Aorta (tissue), 5 donors: ENCODE measurements at regions not wholly inside any gene's neighbourhood (a gene's known extent, or its start where the extent isn't known, plus 50 kb on each side); places are given as distances from the start of the nearest gene placed in this dataset.

Source experiments
- ATAC-seq: fragments of 200-7000 bp; cut with Tn5 transposase; one replicate; pipeline ENCODE4 v1.9.1; 2022; ENCODE audit warnings: moderate library complexity; ENCODE audit not compliant: low FRiP score
- DNase-seq, 2 donors: peaks; one replicate each; pipeline ENCODE4 v3.0.0-alpha.2; 2020
- H3K27ac ChIP-seq, 2 donors: one replicate each; pipeline ENCODE4 v1.5.1; 2013; ENCODE audit warnings: low read length in 2 of 2, mild to moderate bottlenecking in 2 of 2, moderate library complexity in 2 of 2, control low read depth in 1 of 2, inconsistent platforms in 1 of 2, low read depth in 1 of 2
- H3K27me3 ChIP-seq, 2 donors: one replicate each; pipeline ENCODE4 v1.6.1; 2013; ENCODE audit warnings: control low read depth in 1 of 2, low read length in 1 of 2, mild to moderate bottlenecking in 1 of 2, moderate library complexity in 1 of 2; ENCODE audit not compliant: insufficient read depth in 2 of 2, control insufficient read depth in 1 of 2
- H3K36me3 ChIP-seq, 2 donors: one replicate each; pipeline ENCODE4 v1.6.1; 2013; ENCODE audit warnings: control low read depth in 1 of 2, low read length in 1 of 2, mild to moderate bottlenecking in 1 of 2; ENCODE audit not compliant: insufficient read depth in 2 of 2, control insufficient read depth in 1 of 2
- H3K4me1 ChIP-seq, 2 donors: one replicate each; pipeline ENCODE4 v1.6.1; 2013; ENCODE audit warnings: low read length in 2 of 2, control low read depth in 1 of 2, mild to moderate bottlenecking in 1 of 2, moderate library complexity in 1 of 2; ENCODE audit not compliant: insufficient read depth in 2 of 2, control insufficient read depth in 1 of 2
- H3K4me3 ChIP-seq, 2 donors: one replicate each; pipeline ENCODE4 v1.5.1; 2013; ENCODE audit warnings: low read length in 2 of 2, control low read depth in 1 of 2, mild to moderate bottlenecking in 1 of 2
- H3K9me3 ChIP-seq: one replicate; pipeline ENCODE4 v1.6.1; 2013; ENCODE audit warnings: mild to moderate bottlenecking, low read length; ENCODE audit not compliant: control insufficient read depth
- WGBS, 2 donors: extraction: QIAGEN DNeasy Blood & Tissue Kit; methylation state at CpG; one replicate each; pipeline ENCODE4 v1.1.7; 2013; 5-methylcytosine and 5-hydroxymethylcytosine counted together
- intact Hi-C, 2 donors: fragments of 100-400 bp; cut with DNase I; formaldehyde crosslinking; loops; one replicate each; pipeline versions ENCODE4 v1.14.2 to v1.15.0; 2022
- donor health status: healthy with polysubstance abuse.
- donor health status: Bipolar disorder and iron deficiency.
- donor health status: DM: no; HTN: no; CAD: no.
- donor health status: DM: no; HTN: no; CAD: no.
- donor health status: DM: yes; HTN: yes; CAD: no.

- intact Hi-C loops = no loop called here
- H3K27ac ChIP-seq = no peak overlapping the region
- H3K9me3 ChIP-seq = no peaks in the 10 kb centered on the region
- ATAC-seq (no peak), DNase-seq (no peak)
- H3K27me3 ChIP-seq = no peaks in the 10 kb centered on the region
- no peaks in the 10 kb centered on the region for H3K4me1 ChIP-seq
- 65% methylated on average over 9 of the region's 9 CpGs for WGBS, 2 donors
- H3K36me3 ChIP-seq = no peaks in the 10 kb centered on the region
- no peak overlapping the region for H3K4me3 ChIP-seq
Observed at GRCh38 chr18:39380866-39381265, 1815.3 kb upstream of the CELF4 start.

DNA sequence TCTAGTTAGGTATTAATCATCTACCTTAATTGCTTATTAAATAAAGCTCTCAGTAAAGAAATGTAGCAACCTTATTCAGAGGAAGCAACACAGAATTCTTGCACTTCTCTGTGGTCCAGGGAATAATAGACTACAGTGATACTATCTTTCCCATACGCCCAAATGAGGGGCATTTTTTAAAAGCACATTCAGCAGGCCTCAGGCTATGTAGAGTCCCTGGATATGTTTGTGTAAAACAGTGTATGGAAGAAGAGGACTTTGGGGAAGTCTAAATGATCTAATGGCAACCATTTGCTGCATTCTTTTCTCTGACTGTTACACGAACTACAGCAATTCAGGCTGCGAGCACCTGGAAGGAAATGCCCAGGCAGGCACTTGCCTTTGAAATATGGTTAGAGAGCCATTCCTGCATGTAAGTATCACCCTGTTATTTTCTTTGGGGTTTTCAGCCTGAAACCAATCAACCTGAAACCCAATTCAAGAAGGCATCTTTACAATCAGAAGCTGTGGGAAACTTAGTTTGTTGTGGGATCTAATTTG, 1814.7 kb upstream of the CELF4 start:
- Histone ChIP-seq H3K9me3 (no peaks in the 10 kb centered on the region), H3K36me3 (no peaks in the 10 kb centered on the region), H3K4me3 (no peak overlapping the region), H3K4me1 (no peaks in the 10 kb centered on the region), H3K27me3 (no peaks in the 10 kb centered on the region), H3K27ac (no peak overlapping the region)
- ATAC-seq (no peak), DNase-seq (no peak)
- 81 to 85% methylated on average over 3 of the region's 3 CpGs for WGBS, 2 donors
- intact Hi-C loops = no loop called here

DNA sequence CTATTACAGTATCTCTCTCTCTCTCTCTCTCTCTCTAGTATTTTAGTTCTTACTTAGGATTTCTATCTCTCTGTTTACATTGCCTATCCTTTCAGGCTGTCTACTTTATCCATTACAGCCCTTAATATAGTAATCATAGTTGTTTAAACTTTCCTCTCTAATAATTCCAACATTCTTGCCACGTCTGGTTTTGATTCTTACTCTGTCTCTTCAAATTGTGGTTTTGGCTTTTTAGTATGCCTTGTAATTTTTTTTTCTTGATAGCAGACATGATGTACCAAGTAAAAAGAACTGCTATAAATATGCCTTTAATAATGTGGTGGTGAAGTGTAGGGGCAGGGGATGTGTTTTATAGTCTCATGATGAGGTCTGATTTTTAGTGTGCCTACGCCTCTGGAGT, 1809.5 kb upstream of the CELF4 start:
- Histone ChIP-seq H3K4me3 (no peak overlapping the region), H3K4me1 (no peaks in the 10 kb centered on the region), H3K9me3 (no peaks in the 10 kb centered on the region), H3K27ac (no peak overlapping the region), H3K27me3 (no peaks in the 10 kb centered on the region), H3K36me3 (no peaks in the 10 kb centered on the region)
- intact Hi-C loops = no loop called here
- DNase-seq (no peak), ATAC-seq (no peak)
- 48 to 53% methylated on average over 2 of the region's 2 CpGs for WGBS, 2 donors

GRCh38 chr18:39371996-39372395, 1806.4 kb upstream of the CELF4 start:
- ATAC-seq (no peak), DNase-seq (no peak)
- Histone ChIP-seq H3K4me3 (no peak overlapping the region), H3K27me3 (no peaks in the 10 kb centered on the region), H3K27ac (no peak overlapping the region), H3K36me3 (no peaks in the 10 kb centered on the region), H3K9me3 (no peaks in the 10 kb centered on the region), H3K4me1 (no peaks in the 10 kb centered on the region)
- intact Hi-C loops = no loop called here
- WGBS, 2 donors = 74 to 79% methylated on average over 1 of the region's 1 CpG

DNA sequence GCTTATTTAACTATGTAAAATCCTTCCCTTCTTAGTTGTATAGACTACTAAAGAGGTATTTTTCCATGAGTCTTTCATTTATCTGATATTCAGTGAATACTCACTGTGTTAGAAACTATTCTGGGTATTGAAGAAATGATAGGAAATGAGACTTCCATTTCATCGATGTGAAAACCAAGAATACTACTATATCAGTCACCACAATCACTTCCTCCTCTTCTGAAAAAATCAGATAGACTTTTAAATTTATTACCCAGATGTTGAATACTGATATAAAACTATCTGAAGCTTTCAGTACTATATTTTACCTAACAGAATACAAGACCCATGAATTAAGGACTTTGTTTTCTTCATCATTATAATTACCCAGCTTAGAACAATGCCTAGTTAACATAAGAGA, 1801.1 kb upstream of the CELF4 start:
- H3K4me3 ChIP-seq = no peak overlapping the region
- intact Hi-C loops = no loop called here
- H3K27ac ChIP-seq = no peak overlapping the region
- ATAC-seq (no peak), DNase-seq (no peak)
- H3K4me1 ChIP-seq = no peaks in the 10 kb centered on the region
- 54 to 59% methylated on average over 1 of the region's 1 CpG for WGBS, 2 donors
- no peaks in the 10 kb centered on the region for H3K27me3 ChIP-seq
- H3K9me3 ChIP-seq = no peaks in the 10 kb centered on the region
- H3K36me3 ChIP-seq = no peaks in the 10 kb centered on the region

GRCh38 chr18:39365836-39366485, 1800.4 kb upstream of the CELF4 start:
- intact Hi-C loops = no loop called here
- ATAC-seq = no peak
- no peaks in the 10 kb centered on the region for H3K27me3 ChIP-seq
- no peaks in the 10 kb centered on the region for H3K4me1 ChIP-seq
- DNase-seq = no peak
- H3K36me3 ChIP-seq = no peaks in the 10 kb centered on the region
- H3K4me3 ChIP-seq = no peak overlapping the region
- no peak overlapping the region for H3K27ac ChIP-seq
- WGBS, 2 donors = 54 to 62% methylated on average over 3 of the region's 3 CpGs
- H3K9me3 ChIP-seq = no peaks in the 10 kb centered on the region

- Histone ChIP-seq H3K27me3 (no peaks in the 10 kb centered on the region), H3K4me1 (no peaks in the 10 kb centered on the region), H3K9me3 (no peaks in the 10 kb centered on the region), H3K27ac (no peak overlapping the region), H3K4me3 (no peak overlapping the region), H3K36me3 (no peaks in the 10 kb centered on the region)
- no peak for ATAC-seq
- WGBS, 2 donors = 68 to 77% methylated on average over 2 of the region's 2 CpGs
- intact Hi-C loops = no loop called here
- DNase-seq = no peak
Observed at GRCh38 chr18:39360072-39360471, 1794.5 kb upstream of the CELF4 start.

- ATAC-seq (no peak), DNase-seq (no peak)
- H3K27me3 ChIP-seq = no peaks in the 10 kb centered on the region
- H3K4me3 ChIP-seq = no peak overlapping the region
- H3K27ac ChIP-seq = no peak overlapping the region
- 85 to 89% methylated on average over 4 of the region's 4 CpGs for WGBS, 2 donors
- H3K4me1 ChIP-seq = no peaks in the 10 kb centered on the region
- no peaks in the 10 kb centered on the region for H3K9me3 ChIP-seq
- intact Hi-C loops = no loop called here
- H3K36me3 ChIP-seq = no peaks in the 10 kb centered on the region
Observed at GRCh38 chr18:39359636-39360035, 1794.0 kb upstream of the CELF4 start.

- Histone ChIP-seq H3K4me1 (no peaks in the 10 kb centered on the region), H3K4me3 (no peak overlapping the region), H3K27ac (no peak overlapping the region), H3K27me3 (no peaks in the 10 kb centered on the region), H3K36me3 (no peaks in the 10 kb centered on the region), H3K9me3 (no peaks in the 10 kb centered on the region)
- intact Hi-C loops = no loop called here
- ATAC-seq = no peak
- DNase-seq = no peak
- 80 to 87% methylated on average over 2 of the region's 2 CpGs for WGBS, 2 donors
Observed at GRCh38 chr18:39350945-39351344, 1785.3 kb upstream of the CELF4 start.
